Liver (tissue), 8 donors: ENCODE measurements at regions not wholly inside any gene's neighbourhood (a gene's known extent, or its start where the extent isn't known, plus 50 kb on each side); places are given as distances from the start of the nearest gene placed in this dataset.

Source experiments
- DNase-seq: peaks from one replicate; pipeline ENCODE4 v3.0.0-alpha.2; 2017; ENCODE audit warnings: low spot score
- H3K27ac ChIP-seq, 2 donors: one replicate each; pipeline ENCODE4 v1.7.0; 2013; ENCODE audit warnings: inconsistent platforms in 2 of 2, low read length in 2 of 2, control low read depth in 1 of 2, low read depth in 1 of 2, mild to moderate bottlenecking in 1 of 2
- H3K27me3 ChIP-seq, 4 donors: one replicate each; pipeline versions ENCODE4 v1.6.1 to v1.7.0; 2013; ENCODE audit warnings: low read length in 3 of 4, inconsistent platforms in 1 of 4, mild to moderate bottlenecking in 1 of 4, moderate library complexity in 1 of 4; ENCODE audit not compliant: control insufficient read depth in 4 of 4, insufficient read depth in 4 of 4
- H3K36me3 ChIP-seq, 4 donors: one replicate each; pipeline versions ENCODE4 v1.6.1 to v1.7.0; 2013; ENCODE audit warnings: low read length in 3 of 4, mild to moderate bottlenecking in 3 of 4, low read depth in 1 of 4, moderate library complexity in 1 of 4; ENCODE audit not compliant: control insufficient read depth in 4 of 4, insufficient read depth in 3 of 4
- H3K4me1 ChIP-seq, 4 donors: one replicate each; pipeline versions ENCODE4 v1.6.1 to v1.7.0; 2013; ENCODE audit warnings: low read length in 3 of 4, mild to moderate bottlenecking in 3 of 4, moderate library complexity in 1 of 4; ENCODE audit not compliant: control insufficient read depth in 4 of 4, insufficient read depth in 4 of 4
- H3K4me3 ChIP-seq, 3 donors: one replicate each; pipeline versions ENCODE4 v1.6.1 to v1.7.0; 2013; ENCODE audit warnings: low read length in 3 of 3, control low read depth in 1 of 3, low read depth in 1 of 3, mild to moderate bottlenecking in 1 of 3
- H3K9ac ChIP-seq, 2 donors: one replicate each; pipeline ENCODE4 v1.7.0; 2013; ENCODE audit warnings: low read length in 2 of 2, mild to moderate bottlenecking in 2 of 2, moderate library complexity in 2 of 2, control low read depth in 1 of 2, low read depth in 1 of 2
- H3K9me3 ChIP-seq, 4 donors: one replicate each; pipeline versions ENCODE4 v1.6.1 to v1.7.0; 2013; ENCODE audit warnings: low read length in 3 of 4; ENCODE audit not compliant: control insufficient read depth in 4 of 4
- ATF3 ChIP-seq: IDR thresholded peaks from 2 replicates; pipeline ENCODE4 v1.6.1; 2016; ENCODE audit warnings: antibody characterized with exemption
- CTCF ChIP-seq: fragments of 150-350 bp; IDR thresholded peaks from 2 replicates; pipeline ENCODE4 v1.5.1; 2017; ENCODE audit warnings: improper control_type of control experiment, low read depth, low read length; ENCODE audit not compliant: missing input control
- EGR1 ChIP-seq, 2 donors: IDR thresholded peaks; 2 replicates each; pipeline ENCODE4 v1.6.1; 2016 to 2018; ENCODE audit warnings: antibody characterized with exemption in 2 of 2, low read depth in 2 of 2
- FOXA1 ChIP-seq: IDR thresholded peaks from 2 replicates; pipeline ENCODE4 v1.6.1; 2016; ENCODE audit warnings: antibody characterized with exemption
- FOXA2 ChIP-seq: IDR thresholded peaks from 2 replicates; pipeline ENCODE4 v1.6.1; 2016; ENCODE audit warnings: antibody characterized with exemption
- GABPA ChIP-seq, 2 donors: IDR thresholded peaks in 1 of 2; conservative IDR thresholded peaks in 1 of 2; 2 replicates each; pipeline ENCODE4 v1.6.1; 2016; ENCODE audit warnings: antibody characterized with exemption in 2 of 2, mild to moderate bottlenecking in 1 of 2, moderate library complexity in 1 of 2
- HNF4A ChIP-seq, 2 donors: conservative IDR thresholded peaks; 2 replicates each; pipeline ENCODE4 v1.6.1; 2016; ENCODE audit warnings: antibody characterized with exemption in 2 of 2, mild to moderate bottlenecking in 2 of 2
- HNF4G ChIP-seq: IDR thresholded peaks from 2 replicates; pipeline ENCODE4 v1.6.1; 2016; ENCODE audit warnings: antibody characterized with exemption
- JUND ChIP-seq, 2 donors: IDR thresholded peaks; 2 replicates each; pipeline ENCODE4 v1.6.1; 2016; ENCODE audit warnings: antibody characterized with exemption in 2 of 2
- NR2F2 ChIP-seq: IDR thresholded peaks from 2 replicates; pipeline ENCODE4 v1.6.1; 2016; ENCODE audit warnings: antibody characterized with exemption
- RAD21 ChIP-seq, 2 donors: IDR thresholded peaks; 2 replicates each; pipeline ENCODE4 v1.6.1; 2016; ENCODE audit warnings: antibody characterized with exemption in 2 of 2, mild to moderate bottlenecking in 2 of 2
- RXRA ChIP-seq, 2 donors: IDR thresholded peaks; 2 replicates each; pipeline ENCODE4 v1.6.1; 2017 to 2018; ENCODE audit warnings: antibody characterized with exemption in 2 of 2, mild to moderate bottlenecking in 1 of 2
- SP1 ChIP-seq: IDR thresholded peaks from 2 replicates; pipeline ENCODE4 v1.6.1; 2018; ENCODE audit warnings: antibody characterized with exemption, mild to moderate bottlenecking
- TAF1 ChIP-seq: conservative IDR thresholded peaks from 2 replicates; pipeline ENCODE4 v1.6.1; 2016; ENCODE audit warnings: antibody characterized with exemption, mild to moderate bottlenecking
- YY1 ChIP-seq: IDR thresholded peaks from 2 replicates; pipeline ENCODE4 v1.6.1; 2016; ENCODE audit warnings: antibody characterized with exemption, mild to moderate bottlenecking
- ZBTB33 ChIP-seq: IDR thresholded peaks from 2 replicates; pipeline ENCODE4 v1.6.1; 2016; ENCODE audit warnings: antibody characterized with exemption
- WGBS: extraction: QIAGEN DNeasy Blood & Tissue Kit; methylation state at CpG from one replicate; pipeline ENCODE4 v1.1.7; 2013; 5-methylcytosine and 5-hydroxymethylcytosine counted together
- TF ChIP-seq, protein P1 (sequence below): IDR thresholded peaks from 2 replicates; pipeline ENCODE4 v1.6.1; 2016; ENCODE audit warnings: antibody characterized with exemption, mild to moderate bottlenecking
- TF ChIP-seq, protein P2 (sequence below): IDR thresholded peaks from 2 replicates; pipeline ENCODE4 v1.6.1; 2016; ENCODE audit warnings: antibody characterized with exemption
- donor health status: healthy.
- donor health status: healthy.
- donor health status: healthy.
- donor health status: healthy.
- donor health status: healthy.

- Histone ChIP-seq H3K9ac (no peak overlapping the region), H3K4me3 (no peak overlapping the region), H3K36me3 (no peaks in the 10 kb centered on the region), H3K9me3 (peaks cover 0 to under 1% (median 0%) of the 10 kb centered on the region in 4 donors), H3K27me3 (peaks cover 0 to 5% (median 0%) of the 10 kb centered on the region in 4 donors), H3K27ac (no peak overlapping the region), H3K4me1 (no peaks in the 10 kb centered on the region)
- WGBS = 85% methylated on average over 8 of the region's 8 CpGs
- TF ChIP-seq FOXA1 (no peak), SP1 (no peak), CTCF (no peak), FOXA2 (no peak), YY1 (no peak), HNF4A (conservative IDR thresholded peaks at IDR 0.05) (no peak), ATF3 (no peak), EGR1 (IDR thresholded peaks at IDR 0.05; ENCODE audit: low read depth in 2 of 2) (no peak), RAD21 (IDR thresholded peaks at IDR 0.05) (no peak), NR2F2 (no peak), ZBTB33 (no peak), HNF4G (no peak), RXRA (IDR thresholded peaks at IDR 0.05) (no peak), GABPA (IDR thresholded peaks at IDR 0.05 in 1 of 2, conservative IDR thresholded peaks at IDR 0.05 in 1 of 2) (no peak), TAF1 (no peak), JUND (IDR thresholded peaks at IDR 0.05) (no peak)
- TF ChIP-seq, protein P1, sequence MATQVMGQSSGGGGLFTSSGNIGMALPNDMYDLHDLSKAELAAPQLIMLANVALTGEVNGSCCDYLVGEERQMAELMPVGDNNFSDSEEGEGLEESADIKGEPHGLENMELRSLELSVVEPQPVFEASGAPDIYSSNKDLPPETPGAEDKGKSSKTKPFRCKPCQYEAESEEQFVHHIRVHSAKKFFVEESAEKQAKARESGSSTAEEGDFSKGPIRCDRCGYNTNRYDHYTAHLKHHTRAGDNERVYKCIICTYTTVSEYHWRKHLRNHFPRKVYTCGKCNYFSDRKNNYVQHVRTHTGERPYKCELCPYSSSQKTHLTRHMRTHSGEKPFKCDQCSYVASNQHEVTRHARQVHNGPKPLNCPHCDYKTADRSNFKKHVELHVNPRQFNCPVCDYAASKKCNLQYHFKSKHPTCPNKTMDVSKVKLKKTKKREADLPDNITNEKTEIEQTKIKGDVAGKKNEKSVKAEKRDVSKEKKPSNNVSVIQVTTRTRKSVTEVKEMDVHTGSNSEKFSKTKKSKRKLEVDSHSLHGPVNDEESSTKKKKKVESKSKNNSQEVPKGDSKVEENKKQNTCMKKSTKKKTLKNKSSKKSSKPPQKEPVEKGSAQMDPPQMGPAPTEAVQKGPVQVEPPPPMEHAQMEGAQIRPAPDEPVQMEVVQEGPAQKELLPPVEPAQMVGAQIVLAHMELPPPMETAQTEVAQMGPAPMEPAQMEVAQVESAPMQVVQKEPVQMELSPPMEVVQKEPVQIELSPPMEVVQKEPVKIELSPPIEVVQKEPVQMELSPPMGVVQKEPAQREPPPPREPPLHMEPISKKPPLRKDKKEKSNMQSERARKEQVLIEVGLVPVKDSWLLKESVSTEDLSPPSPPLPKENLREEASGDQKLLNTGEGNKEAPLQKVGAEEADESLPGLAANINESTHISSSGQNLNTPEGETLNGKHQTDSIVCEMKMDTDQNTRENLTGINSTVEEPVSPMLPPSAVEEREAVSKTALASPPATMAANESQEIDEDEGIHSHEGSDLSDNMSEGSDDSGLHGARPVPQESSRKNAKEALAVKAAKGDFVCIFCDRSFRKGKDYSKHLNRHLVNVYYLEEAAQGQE = no peak
- TF ChIP-seq, protein P2, sequence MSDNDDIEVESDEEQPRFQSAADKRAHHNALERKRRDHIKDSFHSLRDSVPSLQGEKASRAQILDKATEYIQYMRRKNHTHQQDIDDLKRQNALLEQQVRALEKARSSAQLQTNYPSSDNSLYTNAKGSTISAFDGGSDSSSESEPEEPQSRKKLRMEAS = no peak
- no peak for DNase-seq
These were observed 448.5 kb downstream of the TCERG1L start for GRCh38 chr10:130863044-130863443.
